Muscle layer of duodenum (tissue), 2 donors: ENCODE measurements at regions not wholly inside any gene's neighbourhood (a gene's known extent, or its start where the extent isn't known, plus 50 kb on each side); places are given as distances from the start of the nearest gene placed in this dataset.

Experiments
- H3K27ac ChIP-seq: one replicate; pipeline ENCODE4 v1.7.0; 2013; ENCODE audit warnings: mild to moderate bottlenecking, low read length
- H3K27me3 ChIP-seq: one replicate; pipeline ENCODE4 v1.7.0; 2013; ENCODE audit warnings: low read depth, mild to moderate bottlenecking, control low read depth, low read length
- H3K36me3 ChIP-seq, 2 donors: one replicate each; pipeline ENCODE4 v1.7.0; 2013; ENCODE audit warnings: low read length in 2 of 2, control low read depth in 1 of 2, mild to moderate bottlenecking in 1 of 2; ENCODE audit not compliant: insufficient read depth in 2 of 2, control insufficient read depth in 1 of 2
- H3K4me1 ChIP-seq, 2 donors: one replicate each; pipeline ENCODE4 v1.7.0; 2013; ENCODE audit warnings: low read length in 2 of 2, mild to moderate bottlenecking in 2 of 2, control low read depth in 1 of 2, moderate library complexity in 1 of 2; ENCODE audit not compliant: insufficient read depth in 2 of 2, control insufficient read depth in 1 of 2
- H3K4me3 ChIP-seq, 2 donors: one replicate each; pipeline ENCODE4 v1.7.0; 2013; ENCODE audit warnings: low read length in 2 of 2, low read depth in 1 of 2, mild to moderate bottlenecking in 1 of 2
- H3K9me3 ChIP-seq, 2 donors: one replicate each; pipeline ENCODE4 v1.7.0; 2013; ENCODE audit warnings: low read length in 2 of 2, control low read depth in 1 of 2, mild to moderate bottlenecking in 1 of 2; ENCODE audit not compliant: control insufficient read depth in 1 of 2
- donor health status: healthy.

DNA sequence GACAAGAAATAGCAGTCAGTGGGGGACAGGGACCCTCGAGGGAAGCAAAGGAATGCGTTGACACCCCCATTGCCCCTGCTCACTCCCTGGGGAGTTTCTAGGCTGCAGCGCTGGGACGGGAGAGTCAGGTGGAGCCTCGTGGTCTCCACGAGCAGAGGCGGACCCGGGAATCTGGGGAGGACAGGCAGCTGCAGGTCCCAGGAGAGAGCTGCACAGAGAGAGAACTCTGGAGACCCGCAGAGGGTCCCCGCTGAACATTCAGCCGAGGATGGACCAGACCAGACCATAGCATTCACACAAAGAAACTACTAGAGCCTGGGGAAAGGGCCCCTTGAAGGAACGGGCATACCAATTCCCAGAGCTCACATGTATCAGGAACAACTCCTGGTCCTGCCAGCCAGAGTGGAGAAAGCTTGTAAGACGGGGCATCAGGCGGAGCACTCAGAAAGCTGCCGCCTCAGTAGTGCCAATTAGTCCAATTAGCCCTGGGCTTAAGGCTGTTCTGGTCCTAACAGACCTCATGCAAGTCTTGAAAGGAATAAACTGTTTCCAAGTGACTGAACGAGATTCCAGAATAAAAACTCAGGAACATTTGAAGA, 966.7 kb upstream of the ZNF722 start:
- no peaks in the 10 kb centered on the region for H3K27me3 ChIP-seq
- H3K4me3 ChIP-seq = peak overlapping the region in 1 of 2 donors; percentile 19
- H3K27ac ChIP-seq = no peak overlapping the region
- no peaks in the 10 kb centered on the region for H3K4me1 ChIP-seq
- no peaks in the 10 kb centered on the region for H3K36me3 ChIP-seq
- peaks cover 0 to 16% of the 10 kb centered on the region in 2 donors for H3K9me3 ChIP-seq

DNA sequence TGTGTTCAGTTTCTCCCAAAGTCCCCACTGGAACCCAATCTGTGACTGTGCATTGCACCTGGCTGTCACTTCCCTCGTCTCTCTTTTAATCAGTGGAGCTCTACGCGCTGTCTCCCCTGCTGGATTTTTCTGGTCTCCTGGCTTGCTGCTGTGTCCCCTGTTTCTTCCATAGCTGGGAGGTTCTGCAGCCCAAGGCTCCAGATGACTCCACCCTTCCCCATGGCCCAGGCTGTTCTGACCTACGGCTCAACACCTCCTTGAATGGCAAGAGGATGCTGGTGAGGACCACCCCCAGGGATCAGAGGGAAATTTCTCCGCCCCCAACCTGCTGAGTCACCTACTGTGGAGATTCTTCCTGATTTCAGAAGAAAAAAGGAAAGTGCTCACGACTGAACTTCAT, 961.4 kb upstream of the ZNF722 start:
- no peaks in the 10 kb centered on the region for H3K4me1 ChIP-seq
- peaks cover 0 to 10% of the 10 kb centered on the region in 2 donors for H3K9me3 ChIP-seq

DNA sequence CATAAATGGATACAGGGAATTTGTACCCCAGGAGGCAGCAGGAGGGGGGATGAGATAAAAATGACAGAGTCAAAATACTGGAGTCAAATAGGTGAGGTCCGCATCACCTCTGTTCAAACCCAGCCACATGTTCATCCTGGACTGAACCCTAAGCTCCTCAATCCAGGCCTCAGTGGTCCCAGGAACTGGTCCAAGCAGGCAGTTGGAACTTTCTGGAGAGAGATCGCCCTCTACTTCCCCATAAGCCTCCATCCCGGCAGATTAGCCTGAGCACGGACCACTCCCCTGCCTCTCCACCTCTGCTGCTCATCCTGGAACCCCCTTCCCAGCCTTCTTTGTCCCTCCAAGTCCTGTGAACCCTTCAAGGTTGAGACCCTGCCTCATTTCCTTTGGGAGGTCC, 959.7 kb upstream of the ZNF722 start:
- Histone ChIP-seq H3K4me1 (no peaks in the 10 kb centered on the region), H3K27me3 (no peaks in the 10 kb centered on the region), H3K9me3 (peaks cover 0 to 13% of the 10 kb centered on the region in 2 donors)

More for the DNA sequence above, 961.4 kb upstream of the ZNF722 start:
- Histone ChIP-seq H3K27me3 (no peaks in the 10 kb centered on the region), H3K36me3 (no peaks in the 10 kb centered on the region), H3K4me3 (no peak overlapping the region), H3K27ac (no peak overlapping the region)

DNA sequence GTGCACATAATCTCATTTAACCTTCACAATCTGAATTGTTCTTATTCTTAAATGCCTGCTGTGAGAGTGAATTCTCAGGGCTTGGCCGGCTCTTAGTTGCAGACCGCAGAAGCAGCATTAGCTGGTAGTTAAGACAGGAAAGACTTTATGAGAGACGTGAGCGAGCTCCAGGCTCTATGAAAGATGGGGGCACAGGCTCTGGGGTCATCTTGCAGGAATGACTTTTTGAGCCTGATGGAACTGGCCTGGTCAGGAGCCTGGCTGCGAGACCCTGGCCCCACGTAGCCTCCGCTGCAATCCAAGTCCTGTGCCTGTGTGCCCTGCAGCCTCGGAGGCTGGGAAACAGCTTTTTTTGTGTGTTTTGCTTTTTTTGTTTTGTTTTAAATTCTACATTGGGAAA, 958.8 kb upstream of the ZNF722 start:
- Histone ChIP-seq H3K36me3 (no peaks in the 10 kb centered on the region), H3K4me3 (no peak overlapping the region), H3K9me3 (peaks cover 0 to 19% of the 10 kb centered on the region in 2 donors), H3K27me3 (no peaks in the 10 kb centered on the region), H3K4me1 (no peaks in the 10 kb centered on the region), H3K27ac (no peak overlapping the region)

More for the DNA sequence above, 959.7 kb upstream of the ZNF722 start:
- Histone ChIP-seq H3K4me3 (no peak overlapping the region), H3K27ac (no peak overlapping the region), H3K36me3 (no peaks in the 10 kb centered on the region)

DNA sequence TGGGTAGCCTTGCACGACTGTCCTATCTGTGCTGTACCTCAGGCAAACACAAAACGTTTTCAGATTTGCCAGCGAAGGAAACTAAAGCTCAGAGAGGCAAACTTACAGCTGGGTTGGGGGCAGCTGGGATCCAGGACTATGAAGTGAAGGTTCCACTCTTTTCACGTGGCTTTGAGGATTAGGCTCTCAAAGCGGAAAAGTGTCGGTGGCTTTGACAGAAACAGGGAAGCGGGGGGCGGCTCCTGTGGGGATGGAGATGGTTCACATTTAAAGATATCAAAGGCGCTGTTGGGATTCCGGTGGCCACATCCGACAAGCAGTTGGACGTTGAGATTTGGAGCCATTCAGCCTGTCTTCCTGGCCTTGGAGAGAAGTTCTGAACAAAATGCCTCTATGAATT, 958.3 kb upstream of the ZNF722 start:
- no peaks in the 10 kb centered on the region for H3K36me3 ChIP-seq
- H3K27ac ChIP-seq = no peak overlapping the region
- H3K9me3 ChIP-seq = peaks cover 0 to 19% of the 10 kb centered on the region in 2 donors
- H3K4me1 ChIP-seq = no peaks in the 10 kb centered on the region
- H3K4me3 ChIP-seq = no peak overlapping the region
- H3K27me3 ChIP-seq = no peaks in the 10 kb centered on the region

DNA sequence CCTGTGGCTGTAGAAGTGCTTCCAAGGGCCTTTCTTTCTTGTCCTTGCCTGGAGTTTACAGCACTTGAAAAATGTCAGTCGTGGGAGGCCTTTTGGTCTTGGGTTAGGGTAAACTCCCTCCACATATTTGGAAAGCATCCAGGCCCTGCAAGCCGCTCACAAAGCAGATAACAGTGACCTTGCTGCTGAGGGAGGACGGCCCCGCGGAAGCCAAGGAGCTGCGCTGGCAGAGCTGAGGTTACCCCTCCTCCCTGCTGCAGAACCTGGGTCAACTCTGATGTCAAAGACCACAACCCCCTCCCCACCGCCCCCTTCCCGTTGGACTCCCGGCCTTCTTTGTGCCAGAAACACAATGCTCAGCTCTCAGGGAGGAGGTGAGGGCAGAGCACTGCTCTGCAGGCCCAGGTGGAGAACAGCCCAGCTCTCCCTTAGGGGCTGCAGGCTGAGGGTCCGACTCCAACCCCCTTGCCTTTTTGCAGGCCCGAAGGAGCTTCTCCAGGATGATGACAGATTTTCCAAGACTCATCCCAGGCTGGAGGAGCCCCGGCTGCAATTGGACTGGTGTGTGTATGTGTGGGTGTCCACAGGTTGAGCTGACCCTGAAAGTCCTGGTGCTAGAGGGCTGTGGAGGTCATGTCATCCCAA, 957.6 kb upstream of the ZNF722 start:
- Histone ChIP-seq H3K27me3 (no peaks in the 10 kb centered on the region), H3K9me3 (peaks cover 0 to 19% of the 10 kb centered on the region in 2 donors), H3K4me1 (no peaks in the 10 kb centered on the region), H3K36me3 (no peaks in the 10 kb centered on the region), H3K4me3 (peak overlapping the region in 1 of 2 donors; percentile 7), H3K27ac (no peak overlapping the region)

DNA sequence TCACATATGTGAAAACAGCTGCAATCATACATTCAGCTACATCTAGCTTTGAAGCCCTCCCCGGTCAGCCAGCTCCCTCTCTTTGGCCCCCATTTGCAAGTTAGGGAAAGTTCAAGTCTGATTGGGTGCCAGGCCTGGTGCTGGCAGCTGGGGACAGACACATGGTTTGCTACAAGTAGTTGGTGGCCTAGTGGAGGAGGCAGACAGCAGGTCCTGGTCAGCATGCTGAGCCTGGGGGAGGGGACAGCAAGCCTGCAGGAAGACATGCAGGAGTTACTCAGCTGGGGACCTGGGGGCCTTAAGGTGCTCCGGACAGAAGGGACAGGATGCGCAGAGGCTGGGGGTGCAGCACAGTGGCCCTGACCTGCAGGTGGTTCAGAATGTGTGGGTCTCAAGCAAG, 956.9 kb upstream of the ZNF722 start:
- Histone ChIP-seq H3K9me3 (peaks cover 0 to 20% of the 10 kb centered on the region in 2 donors), H3K27ac (no peak overlapping the region), H3K36me3 (no peaks in the 10 kb centered on the region), H3K27me3 (no peaks in the 10 kb centered on the region), H3K4me1 (no peaks in the 10 kb centered on the region), H3K4me3 (no peak overlapping the region)

DNA sequence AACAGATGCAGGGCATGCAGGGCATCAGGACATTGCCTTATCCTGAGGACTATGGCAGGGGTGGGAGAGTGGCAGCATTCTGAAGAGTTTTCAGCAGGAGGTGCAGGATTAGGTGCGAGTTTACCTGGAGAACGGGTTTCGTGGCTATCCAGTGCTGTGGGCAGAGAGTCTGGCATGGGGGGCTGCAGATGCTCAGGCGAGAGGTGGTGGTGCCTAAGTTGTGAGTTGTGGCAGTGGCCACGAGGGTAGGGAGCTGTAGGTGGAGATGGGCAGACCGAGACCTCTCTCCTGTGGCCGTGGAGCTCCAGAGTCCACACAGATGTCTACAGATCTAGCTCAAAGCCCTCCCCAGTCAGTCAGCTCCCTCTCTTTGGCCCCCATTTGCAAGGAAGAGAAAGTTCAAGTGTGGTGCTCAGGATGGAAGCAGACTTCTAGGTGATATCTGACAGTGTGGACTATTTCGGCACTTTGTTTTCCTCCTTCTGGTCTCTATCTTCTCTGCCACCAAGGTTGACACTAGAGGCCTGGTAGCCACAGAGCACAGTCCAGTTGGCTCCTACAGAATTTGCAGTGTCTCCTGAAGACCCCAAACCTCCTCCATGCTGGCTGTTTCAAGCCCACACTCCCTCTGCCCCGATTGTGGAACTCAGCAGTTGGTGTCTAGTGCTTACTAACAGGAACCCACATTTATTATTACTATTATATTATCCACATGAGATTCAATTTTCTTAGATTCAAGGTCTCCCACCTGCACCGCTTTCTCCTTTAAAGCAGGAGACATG, 955.7 kb upstream of the ZNF722 start:
- Histone ChIP-seq H3K36me3 (no peaks in the 10 kb centered on the region), H3K4me3 (no peak overlapping the region), H3K4me1 (no peaks in the 10 kb centered on the region), H3K27ac (no peak overlapping the region), H3K9me3 (peaks cover 0 to 20% of the 10 kb centered on the region in 2 donors), H3K27me3 (no peaks in the 10 kb centered on the region)

DNA sequence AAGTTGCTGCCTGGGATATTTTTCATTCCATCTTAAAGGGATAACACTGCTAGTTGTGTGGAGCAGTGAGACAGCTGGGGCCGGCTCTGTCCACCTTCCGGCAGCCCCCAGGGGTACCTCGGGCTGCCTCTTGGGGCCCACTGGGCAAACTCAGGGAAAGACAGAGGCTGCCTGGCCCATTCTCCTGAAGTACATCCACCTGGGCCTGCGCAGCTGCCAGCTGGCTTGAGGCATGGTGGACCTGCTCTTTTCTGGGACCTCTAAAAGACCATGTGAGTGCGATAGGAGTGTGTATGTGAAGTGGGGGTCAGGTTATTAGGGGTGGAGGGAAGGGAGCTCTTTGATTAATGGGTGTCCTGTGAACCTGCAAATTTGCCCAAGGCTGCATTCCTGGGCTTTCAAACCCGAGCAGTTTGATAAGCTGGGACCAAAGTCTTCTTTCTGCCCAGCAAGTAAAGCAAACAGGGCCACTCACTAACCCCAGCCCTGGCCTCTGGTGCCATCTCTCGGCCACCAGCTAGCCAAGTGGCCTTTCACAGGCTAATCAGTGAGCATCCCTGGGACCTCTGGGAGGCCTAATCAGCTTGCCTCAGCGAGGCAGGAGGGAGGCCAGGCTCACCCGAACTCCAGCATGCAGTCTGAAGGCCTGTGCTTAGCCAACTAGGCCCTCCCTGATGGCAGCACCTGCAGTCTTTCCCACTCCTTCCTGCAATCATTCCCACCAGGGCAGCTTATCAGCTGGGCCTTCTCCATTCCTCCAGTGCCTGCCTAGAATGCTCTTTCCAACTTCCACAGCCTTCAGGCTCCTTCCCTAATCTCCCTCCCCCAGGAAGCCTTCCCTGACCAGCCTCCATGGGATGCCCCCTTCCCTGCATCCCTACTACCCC, 954.7 kb upstream of the ZNF722 start:
- Histone ChIP-seq H3K4me1 (no peaks in the 10 kb centered on the region), H3K27me3 (no peaks in the 10 kb centered on the region), H3K36me3 (no peaks in the 10 kb centered on the region), H3K9me3 (peaks cover 0 to 24% of the 10 kb centered on the region in 2 donors), H3K4me3 (no peak overlapping the region), H3K27ac (no peak overlapping the region)

DNA sequence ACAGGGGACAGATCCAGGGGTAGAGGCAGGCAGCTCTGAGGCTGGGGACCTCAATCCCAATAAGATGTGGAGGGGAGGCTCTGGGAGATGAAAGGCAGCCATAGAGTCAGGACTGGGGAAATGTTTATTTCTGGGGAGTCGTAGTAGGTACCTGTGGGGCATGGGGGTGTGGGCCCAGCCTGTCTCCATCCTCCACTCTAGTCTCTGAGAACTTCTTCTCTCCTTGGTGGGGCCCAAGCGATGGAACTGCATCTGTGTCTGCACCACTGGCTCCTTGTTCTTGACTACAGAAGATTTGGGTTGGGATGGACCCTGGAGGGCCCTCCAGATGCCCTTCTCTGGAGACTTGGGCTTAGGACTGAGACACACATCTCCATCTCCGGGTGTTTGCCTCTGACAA, 953.9 kb upstream of the ZNF722 start:
- Histone ChIP-seq H3K9me3 (peaks cover 0 to 28% of the 10 kb centered on the region in 2 donors), H3K27ac (no peak overlapping the region), H3K4me1 (no peaks in the 10 kb centered on the region), H3K27me3 (no peaks in the 10 kb centered on the region), H3K36me3 (no peaks in the 10 kb centered on the region), H3K4me3 (peak overlapping the region in 1 of 2 donors; percentile 14)

DNA sequence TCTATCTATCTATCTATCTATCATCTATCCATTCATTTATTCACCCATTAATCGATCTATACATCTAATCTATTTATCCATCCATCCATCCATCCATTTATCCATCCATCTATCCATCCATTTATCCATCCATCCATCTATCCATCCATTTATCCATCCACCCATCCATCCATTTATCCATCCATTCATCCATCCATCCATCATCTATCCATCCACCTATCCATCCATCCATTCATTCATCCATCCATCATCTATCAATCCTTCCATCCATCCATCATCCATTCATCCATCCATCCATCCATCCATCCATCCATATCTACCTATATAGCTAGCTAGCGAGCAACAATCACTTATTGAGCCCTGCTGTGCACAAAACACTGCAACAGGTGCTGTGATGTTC, 953.1 kb upstream of the ZNF722 start:
- Histone ChIP-seq H3K4me1 (no peaks in the 10 kb centered on the region), H3K4me3 (no peak overlapping the region), H3K27me3 (no peaks in the 10 kb centered on the region), H3K27ac (no peak overlapping the region), H3K9me3 (peaks cover 0 to 28% of the 10 kb centered on the region in 2 donors), H3K36me3 (no peaks in the 10 kb centered on the region)
